Esophagus squamous epithelium (tissue), 4 donors: ENCODE measurements at regions not wholly inside any gene's neighbourhood (a gene's known extent, or its start where the extent isn't known, plus 50 kb on each side); places are given as distances from the start of the nearest gene placed in this dataset.

Source experiments
- POLR2A ChIP-seq, 4 donors: fragments of 450-650 bp; IDR thresholded peaks; one replicate each; pipeline ENCODE4 v1.6.1; 2017; ENCODE audit warnings: antibody characterized with exemption in 4 of 4, mild to moderate bottlenecking in 4 of 4, moderate library complexity in 3 of 4
- TF ChIP-seq, protein P1 (sequence below), 6 experiments: fragments of 450-650 bp in 4 of 6; fragments of 200-600 bp in 2 of 6; sonication (generic) in 2 of 6; IDR thresholded peaks; one replicate each; pipeline ENCODE4 v1.5.1; 2016 to 2019; ENCODE audit warnings: antibody characterized with exemption in 6 of 6, mild to moderate bottlenecking in 4 of 6, moderate library complexity in 4 of 6

DNA sequence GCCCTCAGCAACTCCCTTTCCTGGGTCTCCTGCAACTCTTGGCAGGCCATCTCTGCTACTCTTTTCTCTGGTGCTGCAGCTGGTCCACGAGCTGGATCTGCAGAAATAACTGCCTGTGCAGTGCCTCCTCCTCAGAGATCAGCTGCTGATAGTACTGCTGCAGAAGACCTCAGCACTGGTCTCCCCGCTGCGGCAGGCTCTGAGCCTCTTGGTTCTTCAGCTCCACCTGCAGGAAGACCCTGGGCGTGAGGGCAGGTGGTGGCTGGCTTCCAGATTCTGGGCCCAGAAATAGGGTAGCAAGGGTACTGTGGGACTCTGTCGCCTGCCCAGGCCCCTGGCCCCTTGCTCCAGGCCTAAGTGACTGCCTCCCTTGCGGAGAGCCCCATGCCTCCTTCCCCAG lies 79.7 kb upstream of the C2CD4B start:
- TF ChIP-seq, protein P1, sequence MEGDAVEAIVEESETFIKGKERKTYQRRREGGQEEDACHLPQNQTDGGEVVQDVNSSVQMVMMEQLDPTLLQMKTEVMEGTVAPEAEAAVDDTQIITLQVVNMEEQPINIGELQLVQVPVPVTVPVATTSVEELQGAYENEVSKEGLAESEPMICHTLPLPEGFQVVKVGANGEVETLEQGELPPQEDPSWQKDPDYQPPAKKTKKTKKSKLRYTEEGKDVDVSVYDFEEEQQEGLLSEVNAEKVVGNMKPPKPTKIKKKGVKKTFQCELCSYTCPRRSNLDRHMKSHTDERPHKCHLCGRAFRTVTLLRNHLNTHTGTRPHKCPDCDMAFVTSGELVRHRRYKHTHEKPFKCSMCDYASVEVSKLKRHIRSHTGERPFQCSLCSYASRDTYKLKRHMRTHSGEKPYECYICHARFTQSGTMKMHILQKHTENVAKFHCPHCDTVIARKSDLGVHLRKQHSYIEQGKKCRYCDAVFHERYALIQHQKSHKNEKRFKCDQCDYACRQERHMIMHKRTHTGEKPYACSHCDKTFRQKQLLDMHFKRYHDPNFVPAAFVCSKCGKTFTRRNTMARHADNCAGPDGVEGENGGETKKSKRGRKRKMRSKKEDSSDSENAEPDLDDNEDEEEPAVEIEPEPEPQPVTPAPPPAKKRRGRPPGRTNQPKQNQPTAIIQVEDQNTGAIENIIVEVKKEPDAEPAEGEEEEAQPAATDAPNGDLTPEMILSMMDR (IDR thresholded peaks at IDR 0.05) = no peak
- no peak for TF ChIP-seq POLR2A (IDR thresholded peaks at IDR 0.05)
